PC-3 (cell line): ENCODE measurements at regions not wholly inside any gene's neighbourhood (a gene's known extent, or its start where the extent isn't known, plus 50 kb on each side); places are given as distances from the start of the nearest gene placed in this dataset.

ENCODE experiments used
- ATAC-seq: fragments of 200-7000 bp; cut with Tn5 transposase; 2 replicates; pipeline ENCODE4 v1.9.1; 2020; ENCODE audit warnings: mild to moderate bottlenecking, moderate library complexity
- BruUV-seq: library from RNA; stranded (reverse); fragments of 400-500 nt; replicated peaks from 2 replicates; lab custom pipeline; 2021; lab: Mats Ljungman, UMichigan
- CTCF ChIA-PET: fragments of 300-600 bp; sonication (Branson Sonifier 250); formaldehyde crosslinking; loops from one replicate; lab custom pipeline; 2022; ENCODE audit warnings: antibody characterized with exemption; lab: Charles Lee
- POLR2A ChIA-PET: fragments of 300-600 bp; sonication (Branson Sonifier 250); formaldehyde crosslinking; loops from one replicate; lab custom pipeline; 2022; ENCODE audit warnings: antibody characterized with exemption; ENCODE audit not compliant: unreplicated experiment; lab: Charles Lee
- DNase-seq: peaks from one replicate; pipeline ENCODE4 v3.0.0-alpha.2; 2015
- H2AFZ ChIP-seq: fragments of 300-600 bp; sonication (generic); 2 replicates; pipeline ENCODE4 v1.6.0; 2016; ENCODE audit warnings: antibody characterized with exemption, low read length
- H3F3A ChIP-seq: fragments of 300-600 bp; sonication (generic); one replicate; pipeline ENCODE4 v1.6.0; 2017; ENCODE audit warnings: antibody characterized with exemption, low read length, control low read depth, mild to moderate bottlenecking; ENCODE audit not compliant: unreplicated experiment
- H3K27ac ChIP-seq: fragments of 300-600 bp; sonication (generic); 2 replicates; pipeline ENCODE4 v1.5.1; 2016; ENCODE audit warnings: mild to moderate bottlenecking, low read length
- H3K27me3 ChIP-seq: fragments of 300-600 bp; sonication (generic); 2 replicates; pipeline ENCODE4 v1.6.1; 2016; ENCODE audit warnings: low read length, mixed read lengths
- H3K36me3 ChIP-seq: fragments of 300-600 bp; sonication (generic); 2 replicates; pipeline ENCODE4 v1.6.1; 2016; ENCODE audit warnings: low read depth, mixed run types, low read length, mixed read lengths
- H3K4me1 ChIP-seq: fragments of 300-600 bp; sonication (generic); 2 replicates; pipeline ENCODE4 v1.5.1; 2016; ENCODE audit warnings: low read length; ENCODE audit not compliant: insufficient read depth
- H3K4me2 ChIP-seq: fragments of 300-600 bp; sonication (generic); 2 replicates; pipeline ENCODE4 v1.6.0; 2016; ENCODE audit warnings: low read length
- H3K4me3 ChIP-seq: fragments of 300-600 bp; sonication (generic); 2 replicates; pipeline ENCODE4 v1.5.1; 2016; ENCODE audit warnings: mild to moderate bottlenecking, low read length, mixed read lengths
- H3K79me2 ChIP-seq: fragments of 300-600 bp; sonication (generic); 2 replicates; pipeline ENCODE4 v1.6.1; 2017; ENCODE audit warnings: low read length, mixed read lengths
- H3K9ac ChIP-seq: fragments of 300-600 bp; sonication (generic); 2 replicates; pipeline ENCODE4 v1.6.0; 2016; ENCODE audit warnings: mild to moderate bottlenecking, low read length
- H3K9me2 ChIP-seq: fragments of 300-600 bp; sonication (generic); replicated peaks from 2 replicates; pipeline ENCODE4 v1.6.1; 2016; ENCODE audit warnings: mixed run types, low read length, mixed read lengths
- H3K9me3 ChIP-seq: fragments of 300-600 bp; sonication (generic); 2 replicates; pipeline ENCODE4 v1.6.1; 2016; ENCODE audit warnings: low read length, mixed read lengths
- H4K20me1 ChIP-seq: fragments of 300-600 bp; sonication (generic); 2 replicates; pipeline ENCODE4 v1.6.1; 2016; ENCODE audit warnings: low read length, mixed read lengths
- EZH2 ChIP-seq: fragments of 300-600 bp; sonication (generic); IDR thresholded peaks from one replicate; pipeline ENCODE4 v1.6.1; 2017; ENCODE audit warnings: antibody characterized with exemption, mild to moderate bottlenecking, low read length; ENCODE audit not compliant: unreplicated experiment
- EZH2phosphoT487 ChIP-seq: fragments of 300-600 bp; sonication (generic); IDR thresholded peaks from 2 replicates; pipeline ENCODE4 v1.6.1; 2018; ENCODE audit warnings: mild to moderate bottlenecking, antibody characterized with exemption, low read length, borderline replicate concordance
- intact Hi-C: fragments of 100-400 bp; cut with micrococcal nuclease; formaldehyde crosslinking; loops from 2 replicates; pipeline ENCODE4 v1.9.0; 2023
- TF ChIP-seq, protein P1 (sequence below): fragments of 300-600 bp; sonication (generic); conservative IDR thresholded peaks from 2 replicates; pipeline ENCODE4 v1.5.1; 2017; ENCODE audit warnings: antibody characterized with exemption, low read depth, mild to moderate bottlenecking, low read length

GRCh38 chr5:143721925-143722324 lies 90.0 kb upstream of the HMHB1 start:
- Histone ChIP-seq H3F3A (no peaks in the 10 kb centered on the region), H3K27ac (no peak overlapping the region), H3K4me2 (no peak overlapping the region), H3K4me1 (no peaks in the 10 kb centered on the region), H3K9me3 (no peaks in the 10 kb centered on the region), H2AFZ (no peak overlapping the region), H3K9me2 (no peaks in the 10 kb centered on the region), H3K36me3 (no peaks in the 10 kb centered on the region), H3K9ac (no peak overlapping the region), H3K4me3 (no peak overlapping the region), H3K27me3 (no peaks in the 10 kb centered on the region), H4K20me1 (no peaks in the 10 kb centered on the region), H3K79me2 (no peaks in the 10 kb centered on the region)
- ATAC-seq (no peak), DNase-seq (no peak)
- TF ChIP-seq EZH2 = no peak
- intact Hi-C loops = no loop called here
- ChIA-PET CTCF (no interaction called here), POLR2A (no interaction called here)
- BruUV-seq = no TSS peak

- BruUV-seq = no TSS peak
- Histone ChIP-seq H3K4me2 (no peak overlapping the region), H2AFZ (no peak overlapping the region), H3K9me3 (no peaks in the 10 kb centered on the region), H3F3A (no peaks in the 10 kb centered on the region), H3K4me3 (no peak overlapping the region), H3K9ac (no peak overlapping the region), H3K27ac (no peak overlapping the region), H3K9me2 (no peaks in the 10 kb centered on the region), H3K27me3 (no peaks in the 10 kb centered on the region), H4K20me1 (no peaks in the 10 kb centered on the region), H3K36me3 (no peaks in the 10 kb centered on the region), H3K79me2 (no peaks in the 10 kb centered on the region), H3K4me1 (no peaks in the 10 kb centered on the region)
- POLR2A ChIA-PET = no interaction called here
- no peak for ATAC-seq
- DNase-seq = no peak
- intact Hi-C loops = no loop called here
- no peak for TF ChIP-seq EZH2
- TF ChIP-seq EZH2phosphoT487 = no peak
- TF ChIP-seq, protein P1, sequence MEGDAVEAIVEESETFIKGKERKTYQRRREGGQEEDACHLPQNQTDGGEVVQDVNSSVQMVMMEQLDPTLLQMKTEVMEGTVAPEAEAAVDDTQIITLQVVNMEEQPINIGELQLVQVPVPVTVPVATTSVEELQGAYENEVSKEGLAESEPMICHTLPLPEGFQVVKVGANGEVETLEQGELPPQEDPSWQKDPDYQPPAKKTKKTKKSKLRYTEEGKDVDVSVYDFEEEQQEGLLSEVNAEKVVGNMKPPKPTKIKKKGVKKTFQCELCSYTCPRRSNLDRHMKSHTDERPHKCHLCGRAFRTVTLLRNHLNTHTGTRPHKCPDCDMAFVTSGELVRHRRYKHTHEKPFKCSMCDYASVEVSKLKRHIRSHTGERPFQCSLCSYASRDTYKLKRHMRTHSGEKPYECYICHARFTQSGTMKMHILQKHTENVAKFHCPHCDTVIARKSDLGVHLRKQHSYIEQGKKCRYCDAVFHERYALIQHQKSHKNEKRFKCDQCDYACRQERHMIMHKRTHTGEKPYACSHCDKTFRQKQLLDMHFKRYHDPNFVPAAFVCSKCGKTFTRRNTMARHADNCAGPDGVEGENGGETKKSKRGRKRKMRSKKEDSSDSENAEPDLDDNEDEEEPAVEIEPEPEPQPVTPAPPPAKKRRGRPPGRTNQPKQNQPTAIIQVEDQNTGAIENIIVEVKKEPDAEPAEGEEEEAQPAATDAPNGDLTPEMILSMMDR = no peak
- CTCF ChIA-PET = no interaction called here
Observed at GRCh38 chr5:143720689-143721088, 91.3 kb upstream of the HMHB1 start.

- Histone ChIP-seq H3K27ac (no peak overlapping the region), H3K4me1 (peaks cover 3% of the 10 kb centered on the region; the same call in 1 of the 2 replicates), H3K27me3 (no peaks in the 10 kb centered on the region), H4K20me1 (no peaks in the 10 kb centered on the region), H2AFZ (no peak overlapping the region), H3K79me2 (no peaks in the 10 kb centered on the region), H3K4me3 (no peak overlapping the region), H3K4me2 (no peak overlapping the region), H3F3A (no peaks in the 10 kb centered on the region), H3K36me3 (no peaks in the 10 kb centered on the region), H3K9me3 (no peaks in the 10 kb centered on the region), H3K9me2 (no peaks in the 10 kb centered on the region), H3K9ac (no peak overlapping the region)
- DNase-seq = no peak
- no peak for ATAC-seq
- intact Hi-C loops = no loop called here
- TF ChIP-seq, protein P1 = no peak
- TF ChIP-seq EZH2phosphoT487 (no peak), EZH2 (no peak)
- ChIA-PET POLR2A (no interaction called here), CTCF (no interaction called here)
- BruUV-seq = no TSS peak
Observed at GRCh38 chr5:143717400-143717799, 94.6 kb upstream of the HMHB1 start.
